ENCODE measurements at regions not wholly inside any gene's neighbourhood (a gene's known extent, or its start where the extent isn't known, plus 50 kb on each side); places are given as distances from the start of the nearest gene placed in this dataset.

GRCh38 chr4:18394656-18395055, 373.1 kb upstream of the LCORL start:
- no peak for TF ChIP-seq CTCF (IDR thresholded peaks at IDR 0.05; ENCODE audit: low read depth, low read length, missing control alignments)
- DNase-seq (ENCODE audit: low read depth), result no peak
- H3K4me3 ChIP-seq (ENCODE audit: low read depth, low read length), result no peak overlapping the region

GRCh38 chr4:18391354-18391728, 369.8 kb upstream of the LCORL start:
- TF ChIP-seq CTCF (IDR thresholded peaks at IDR 0.05; ENCODE audit: low read depth, low read length, missing control alignments), result no peak

GRCh38 chr4:18390655-18391353, 369.2 kb upstream of the LCORL start:
- no peak for DNase-seq (ENCODE audit: low read depth)
- no peak overlapping the region for H3K4me3 ChIP-seq (ENCODE audit: low read depth, low read length)
- no peak for TF ChIP-seq CTCF (IDR thresholded peaks at IDR 0.05; ENCODE audit: low read depth, low read length, missing control alignments)

More at GRCh38 chr4:18391354-18391728, 369.8 kb upstream of the LCORL start:
- DNase-seq (ENCODE audit: low read depth), result no peak
- H3K4me3 ChIP-seq (ENCODE audit: low read depth, low read length), result no peak overlapping the region

- TF ChIP-seq CTCF (IDR thresholded peaks at IDR 0.05; ENCODE audit: low read depth, low read length, missing control alignments), result no peak
- no peak overlapping the region for H3K4me3 ChIP-seq (ENCODE audit: low read depth, low read length)
- no peak for DNase-seq (ENCODE audit: low read depth)
Observed at GRCh38 chr4:18389115-18389514, 367.6 kb upstream of the LCORL start.

GRCh38 chr4:18388039-18388438, 366.5 kb upstream of the LCORL start:
- no peak overlapping the region for H3K4me3 ChIP-seq (ENCODE audit: low read depth, low read length)
- DNase-seq (ENCODE audit: low read depth), result no peak
- TF ChIP-seq CTCF (IDR thresholded peaks at IDR 0.05; ENCODE audit: low read depth, low read length, missing control alignments), result no peak

- DNase-seq (ENCODE audit: low read depth), result no peak
- H3K4me3 ChIP-seq (ENCODE audit: low read depth, low read length), result no peak overlapping the region
- no peak for TF ChIP-seq CTCF (IDR thresholded peaks at IDR 0.05; ENCODE audit: low read depth, low read length, missing control alignments)
Observed at GRCh38 chr4:18381186-18381585, 359.6 kb upstream of the LCORL start.

GRCh38 chr4:18369561-18369960, 348.0 kb upstream of the LCORL start:
- H3K4me3 ChIP-seq (ENCODE audit: low read depth, low read length), result no peak overlapping the region
- no peak for TF ChIP-seq CTCF (IDR thresholded peaks at IDR 0.05; ENCODE audit: low read depth, low read length, missing control alignments)
- DNase-seq (ENCODE audit: low read depth), result no peak

Data from GM12864 (cell line).